Breast epithelium (tissue), 3 donors: ENCODE measurements at regions not wholly inside any gene's neighbourhood (a gene's known extent, or its start where the extent isn't known, plus 50 kb on each side); places are given as distances from the start of the nearest gene placed in this dataset.

Experiments
- POLR2A ChIP-seq: fragments of 450-650 bp; IDR thresholded peaks from one replicate; pipeline ENCODE4 v1.6.1; 2016; ENCODE audit warnings: antibody characterized with exemption, mild to moderate bottlenecking, moderate library complexity
- POLR2AphosphoS5 ChIP-seq, 3 donors: sonication (generic); formaldehyde crosslinking; IDR thresholded peaks; one replicate each; pipeline ENCODE4 v1.6.1; 2017; ENCODE audit warnings: antibody characterized with exemption in 3 of 3

GRCh38 chr18:72147830-72148229 is 396.3 kb downstream of the CBLN2 start:
- TF ChIP-seq POLR2AphosphoS5 (IDR thresholded peaks at IDR 0.05): no peak
- TF ChIP-seq POLR2A: no peak
